Hematopoietic multipotent progenitor cell treated with erythropoietin and hydrocortisone succinate and interleukin-3 and kit ligand, for 4 days (in vitro differentiated cells): ENCODE measurements at regions not wholly inside any gene's neighbourhood (a gene's known extent, or its start where the extent isn't known, plus 50 kb on each side); places are given as distances from the start of the nearest gene placed in this dataset.
A peak's percentile ranks its signal among the peaks of the same experiment; 100 is the strongest.
"Not testable (repeated sequence)": the region's sequence is repeated elsewhere in the genome, so short reads cannot be mapped to it uniquely, and the experiment has no call there.

ENCODE experiments used
- DNase-seq: peaks from one replicate; pipeline ENCODE4 v3.0.0-alpha.2; 2015

- DNase-seq: no peak
Observed at GRCh38 chrX:150254909-150255308, 108.2 kb upstream of the MAMLD1 start.

GRCh38 chrX:150255441-150256296 is 107.4 kb upstream of the MAMLD1 start:
- no peak for DNase-seq

- DNase-seq: no peak
Observed at GRCh38 chrX:150256297-150256650, 106.8 kb upstream of the MAMLD1 start.

- DNase-seq: peak; percentile 11
Observed at GRCh38 chrX:150257353-150258175, 105.6 kb upstream of the MAMLD1 start.

- DNase-seq: no peak
Observed at GRCh38 chrX:150258176-150258425, 105.0 kb upstream of the MAMLD1 start.

- DNase-seq: no peak
Observed at GRCh38 chrX:150258463-150259430, 104.4 kb upstream of the MAMLD1 start.

- DNase-seq: peak; percentile 27
Observed at GRCh38 chrX:150262456-150262855, 100.7 kb upstream of the MAMLD1 start.

GRCh38 chrX:150268839-150269355 is 94.2 kb upstream of the MAMLD1 start:
- peak; percentile 54 for DNase-seq

GRCh38 chrX:150269605-150270254 is 93.4 kb upstream of the MAMLD1 start:
- no peak for DNase-seq

GRCh38 chrX:150270622-150271021 is 92.5 kb upstream of the MAMLD1 start:
- no peak for DNase-seq

- DNase-seq: not testable (repeated sequence)
Observed at GRCh38 chrX:150273575-150274294, 89.4 kb upstream of the MAMLD1 start.

- no peak for DNase-seq
Observed at GRCh38 chrX:150282953-150283352, 80.2 kb upstream of the MAMLD1 start.

- no peak for DNase-seq
Observed at GRCh38 chrX:150291014-150291413, 72.1 kb upstream of the MAMLD1 start.

GRCh38 chrX:150293311-150294013 is 69.7 kb upstream of the MAMLD1 start:
- no peak for DNase-seq

- DNase-seq: no peak
Observed at GRCh38 chrX:150298841-150299551, 64.1 kb upstream of the MAMLD1 start.

- no peak for DNase-seq
Observed at GRCh38 chrX:150299579-150299978, 63.5 kb upstream of the MAMLD1 start.

GRCh38 chrX:150303386-150304097 is 59.6 kb upstream of the MAMLD1 start:
- no peak for DNase-seq

- no peak for DNase-seq
Observed at GRCh38 chrX:150306002-150306401, 57.1 kb upstream of the MAMLD1 start.

- no peak for DNase-seq
Observed at GRCh38 chrX:150308041-150308440, 55.1 kb upstream of the MAMLD1 start.
